Keratinocyte (primary cell): ENCODE measurements at regions not wholly inside any gene's neighbourhood (a gene's known extent, or its start where the extent isn't known, plus 50 kb on each side); places are given as distances from the start of the nearest gene placed in this dataset.
"Not testable (repeated sequence)": the region's sequence is repeated elsewhere in the genome, so short reads cannot be mapped to it uniquely, and the experiment has no call there.

Experiments used
- DNase-seq: peaks from one replicate; pipeline ENCODE4 v3.0.0-alpha.2; 2011; ENCODE audit warnings: low read depth, missing footprints, low spot score
- FAIRE-seq: peaks from 2 replicates; lab custom pipeline; 2011; peaks lifted over from hg19 to GRCh38; lab: Jason Lieb, UNC
- H2AFZ ChIP-seq: 2 replicates; pipeline ENCODE4 v1.6.0; 2012; ENCODE audit warnings: low read length, control low read depth, inconsistent platforms; ENCODE audit not compliant: control insufficient read depth
- H3K27ac ChIP-seq: 2 replicates; pipeline ENCODE4 v1.5.1; 2011; ENCODE audit warnings: low read length; ENCODE audit not compliant: control insufficient read depth, insufficient read depth
- H3K27me3 ChIP-seq: 3 replicates; pipeline ENCODE4 v1.6.0; 2011; ENCODE audit warnings: low read length; ENCODE audit not compliant: control insufficient read depth, insufficient read depth; ENCODE audit errors: extremely low read depth
- H3K36me3 ChIP-seq, 2 experiments: 2 replicates in 1 of 2; 3 replicates in 1 of 2; pipeline ENCODE4 v1.5.1; 2011; ENCODE audit warnings: low read length in 2 of 2, mild to moderate bottlenecking in 1 of 2; ENCODE audit not compliant: control insufficient read depth in 2 of 2, insufficient read depth in 2 of 2; ENCODE audit errors: extremely low read depth in 1 of 2
- H3K4me1 ChIP-seq: 3 replicates; pipeline ENCODE4 v1.5.1; 2011; ENCODE audit warnings: low read length; ENCODE audit not compliant: control insufficient read depth, insufficient read depth; ENCODE audit errors: extremely low read depth
- H3K4me2 ChIP-seq: 3 replicates; pipeline ENCODE4 v1.6.0; 2011; ENCODE audit warnings: low read depth, low read length; ENCODE audit not compliant: control insufficient read depth, insufficient read depth; ENCODE audit errors: extremely low read depth
- H3K4me3 ChIP-seq, 3 experiments: fragments of 200-600 bp in 1 of 3; sonication (generic) in 1 of 3; 2 replicates in 2 of 3; 3 replicates in 1 of 3; pipeline ENCODE4 v1.5.1; 2011 to 2016; ENCODE audit warnings: low read length in 3 of 3, mild to moderate bottlenecking in 3 of 3, control low read depth in 2 of 3, inconsistent platforms in 1 of 3, low read depth in 1 of 3, mixed read lengths in 1 of 3, mixed run types in 1 of 3, moderate library complexity in 1 of 3; ENCODE audit not compliant: control insufficient read depth in 2 of 3, insufficient read depth in 2 of 3; ENCODE audit errors: extremely low read depth in 1 of 3
- H3K79me2 ChIP-seq: 2 replicates; pipeline ENCODE4 v1.6.0; 2012; ENCODE audit warnings: low read length; ENCODE audit not compliant: control insufficient read depth, insufficient read depth
- H3K9ac ChIP-seq: 3 replicates; pipeline ENCODE4 v1.6.0; 2011; ENCODE audit warnings: low read length; ENCODE audit not compliant: control insufficient read depth, insufficient read depth; ENCODE audit errors: extremely low read depth
- H3K9me1 ChIP-seq: 3 replicates; pipeline ENCODE4 v1.6.0; 2011; ENCODE audit warnings: low read length; ENCODE audit not compliant: control insufficient read depth, insufficient read depth; ENCODE audit errors: extremely low read depth
- H3K9me3 ChIP-seq: 2 replicates; pipeline ENCODE4 v1.5.1; 2012; ENCODE audit warnings: low read depth, low read length; ENCODE audit not compliant: control insufficient read depth
- H4K20me1 ChIP-seq: 3 replicates; pipeline ENCODE4 v1.6.0; 2011; ENCODE audit warnings: low read length; ENCODE audit not compliant: control insufficient read depth, insufficient read depth; ENCODE audit errors: extremely low read depth
- EZH2 ChIP-seq: IDR thresholded peaks from one replicate; pipeline ENCODE4 v1.6.1; 2012; ENCODE audit warnings: inconsistent platforms, mild to moderate bottlenecking, low read length, moderate library complexity
- dilution Hi-C: fragments of 300-500 bp; cut with MboI; formaldehyde crosslinking; loops from one replicate; pipeline ENCODE4 v1.7.0; 2020; ENCODE audit warnings: low sequenced_read_pairs; ENCODE audit not compliant: extremely low pct_ligation_motif_present
- TF ChIP-seq, protein P1 (sequence below), 3 experiments: IDR thresholded peaks in 1 of 3; conservative IDR thresholded peaks in 1 of 3; optimal IDR thresholded peaks in 1 of 3; 2 replicates in 2 of 3; 3 replicates in 1 of 3; pipeline versions ENCODE3 to v1.5.1; 2011; ENCODE audit warnings: low read length in 3 of 3, mild to moderate bottlenecking in 3 of 3, moderate library complexity in 2 of 3, control low read depth in 1 of 3, inconsistent platforms in 1 of 3; ENCODE audit not compliant: insufficient read depth in 2 of 3; ENCODE audit errors: extremely low read depth in 1 of 3

- no peak overlapping the region for H3K4me2 ChIP-seq
- H3K9me3 ChIP-seq = no peaks in the 10 kb centered on the region
- no peak for FAIRE-seq
- H4K20me1 ChIP-seq = no peaks in the 10 kb centered on the region
- TF ChIP-seq EZH2 = no peak
- TF ChIP-seq, protein P1, sequence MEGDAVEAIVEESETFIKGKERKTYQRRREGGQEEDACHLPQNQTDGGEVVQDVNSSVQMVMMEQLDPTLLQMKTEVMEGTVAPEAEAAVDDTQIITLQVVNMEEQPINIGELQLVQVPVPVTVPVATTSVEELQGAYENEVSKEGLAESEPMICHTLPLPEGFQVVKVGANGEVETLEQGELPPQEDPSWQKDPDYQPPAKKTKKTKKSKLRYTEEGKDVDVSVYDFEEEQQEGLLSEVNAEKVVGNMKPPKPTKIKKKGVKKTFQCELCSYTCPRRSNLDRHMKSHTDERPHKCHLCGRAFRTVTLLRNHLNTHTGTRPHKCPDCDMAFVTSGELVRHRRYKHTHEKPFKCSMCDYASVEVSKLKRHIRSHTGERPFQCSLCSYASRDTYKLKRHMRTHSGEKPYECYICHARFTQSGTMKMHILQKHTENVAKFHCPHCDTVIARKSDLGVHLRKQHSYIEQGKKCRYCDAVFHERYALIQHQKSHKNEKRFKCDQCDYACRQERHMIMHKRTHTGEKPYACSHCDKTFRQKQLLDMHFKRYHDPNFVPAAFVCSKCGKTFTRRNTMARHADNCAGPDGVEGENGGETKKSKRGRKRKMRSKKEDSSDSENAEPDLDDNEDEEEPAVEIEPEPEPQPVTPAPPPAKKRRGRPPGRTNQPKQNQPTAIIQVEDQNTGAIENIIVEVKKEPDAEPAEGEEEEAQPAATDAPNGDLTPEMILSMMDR (optimal IDR thresholded peaks at IDR 0.05 in 1 of 3, IDR thresholded peaks at IDR 0.05 in 1 of 3, conservative IDR thresholded peaks at IDR 0.05 in 1 of 3; ENCODE audit: extremely low read depth in 1 of 3, insufficient read depth in 2 of 3, low read length in 3 of 3) = no peak
- DNase-seq = no peak
- H2AFZ ChIP-seq = no peak overlapping the region
- H3K4me3 ChIP-seq = no peak overlapping the region
- H3K27me3 ChIP-seq = peaks cover 24% of the 10 kb centered on the region
- H3K9me1 ChIP-seq = no peaks in the 10 kb centered on the region
- no peaks in the 10 kb centered on the region for H3K36me3 ChIP-seq
- dilution Hi-C loops = no loop called here
- H3K9ac ChIP-seq = no peak overlapping the region
- no peaks in the 10 kb centered on the region for H3K4me1 ChIP-seq
- no peaks in the 10 kb centered on the region for H3K79me2 ChIP-seq
- no peak overlapping the region for H3K27ac ChIP-seq
Observed at GRCh38 chr7:50849991-50850390, 67.3 kb upstream of the GRB10 start.

DNA sequence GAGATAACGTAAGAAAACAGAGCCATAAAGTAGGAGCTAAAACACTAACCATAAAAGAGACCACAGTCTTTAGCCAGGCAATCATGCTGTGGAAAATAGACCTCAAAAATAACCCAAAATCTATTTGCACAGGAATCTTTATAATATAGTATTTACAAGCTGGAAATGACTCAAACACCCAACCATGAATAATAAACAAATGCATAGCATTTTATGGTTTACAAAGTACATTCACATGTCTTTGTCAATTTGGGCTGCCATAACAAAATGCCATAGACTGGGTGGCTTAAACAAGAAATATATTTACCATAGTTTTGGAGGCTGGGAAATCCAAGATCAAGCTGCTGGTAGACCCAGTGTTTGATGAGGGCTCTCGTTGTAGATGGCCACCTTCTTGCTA is 65.5 kb upstream of the GRB10 start:
- H4K20me1 ChIP-seq = no peaks in the 10 kb centered on the region
- peaks cover 22% of the 10 kb centered on the region for H3K27me3 ChIP-seq
- H3K4me1 ChIP-seq = no peaks in the 10 kb centered on the region
- H3K4me2 ChIP-seq = no peak overlapping the region
- no peaks in the 10 kb centered on the region for H3K9me1 ChIP-seq
- H3K79me2 ChIP-seq = no peaks in the 10 kb centered on the region
- dilution Hi-C loops = no loop called here
- no peak overlapping the region for H3K9ac ChIP-seq
- no peaks in the 10 kb centered on the region for H3K36me3 ChIP-seq
- no peak for FAIRE-seq
- TF ChIP-seq, protein P1 (optimal IDR thresholded peaks at IDR 0.05 in 1 of 3, IDR thresholded peaks at IDR 0.05 in 1 of 3, conservative IDR thresholded peaks at IDR 0.05 in 1 of 3; ENCODE audit: extremely low read depth in 1 of 3, insufficient read depth in 2 of 3, low read length in 3 of 3) = no peak
- no peak for TF ChIP-seq EZH2
- H2AFZ ChIP-seq = no peak overlapping the region
- H3K27ac ChIP-seq = no peak overlapping the region
- H3K4me3 ChIP-seq = no peak overlapping the region
- no peak for DNase-seq
- no peaks in the 10 kb centered on the region for H3K9me3 ChIP-seq

GRCh38 chr7:50844861-50845260 is 62.2 kb upstream of the GRB10 start:
- H3K79me2 ChIP-seq, H3K4me3 ChIP-seq, H3K9me3 ChIP-seq, H2AFZ ChIP-seq, H3K9me1 ChIP-seq, DNase-seq, H3K9ac ChIP-seq, H3K27ac ChIP-seq, H3K4me1 ChIP-seq, H3K4me2 ChIP-seq, H3K36me3 ChIP-seq, dilution Hi-C loops, H4K20me1 ChIP-seq, FAIRE-seq: not testable (repeated sequence)
- peaks cover 19% of the 10 kb centered on the region for H3K27me3 ChIP-seq
